Cardiac muscle cell (in vitro differentiated cells and primary cell): ENCODE measurements at regions not wholly inside any gene's neighbourhood (a gene's known extent, or its start where the extent isn't known, plus 50 kb on each side); places are given as distances from the start of the nearest gene placed in this dataset.

Experiments
- DNase-seq, 2 donors: peaks; one replicate each; pipeline versions ENCODE4 v3.0.0 to v3.0.0-alpha.2; 2010 to 2017; ENCODE audit warnings: low read depth in 1 of 2, low spot score in 1 of 2
- H3K27ac ChIP-seq: fragments of 200-600 bp; sonication (generic); 2 replicates; pipeline ENCODE4 v1.5.1; 2016
- H3K27me3 ChIP-seq: fragments of 200-600 bp; sonication (generic); 2 replicates; pipeline ENCODE4 v1.6.0; 2016; ENCODE audit warnings: control low read depth
- H3K36me3 ChIP-seq: fragments of 200-600 bp; sonication (generic); 2 replicates; pipeline ENCODE4 v1.5.1; 2016; ENCODE audit warnings: control low read depth
- H3K4me1 ChIP-seq: fragments of 200-600 bp; sonication (generic); 2 replicates; pipeline ENCODE4 v1.8.1; 2017; ENCODE audit warnings: low read depth, mild to moderate bottlenecking, mixed run types
- H3K4me3 ChIP-seq: fragments of 200-600 bp; sonication (generic); 2 replicates; pipeline ENCODE4 v1.5.1; 2016; ENCODE audit warnings: mild to moderate bottlenecking
- H3K9me3 ChIP-seq: fragments of 200-600 bp; sonication (generic); 2 replicates; pipeline ENCODE4 v1.5.1; 2017; ENCODE audit warnings: low read depth, mild to moderate bottlenecking, control low read depth
- CTCF ChIP-seq: IDR thresholded peaks from 2 replicates; pipeline ENCODE4 v1.5.1; 2012; ENCODE audit warnings: low read depth, mild to moderate bottlenecking, low read length

DNA sequence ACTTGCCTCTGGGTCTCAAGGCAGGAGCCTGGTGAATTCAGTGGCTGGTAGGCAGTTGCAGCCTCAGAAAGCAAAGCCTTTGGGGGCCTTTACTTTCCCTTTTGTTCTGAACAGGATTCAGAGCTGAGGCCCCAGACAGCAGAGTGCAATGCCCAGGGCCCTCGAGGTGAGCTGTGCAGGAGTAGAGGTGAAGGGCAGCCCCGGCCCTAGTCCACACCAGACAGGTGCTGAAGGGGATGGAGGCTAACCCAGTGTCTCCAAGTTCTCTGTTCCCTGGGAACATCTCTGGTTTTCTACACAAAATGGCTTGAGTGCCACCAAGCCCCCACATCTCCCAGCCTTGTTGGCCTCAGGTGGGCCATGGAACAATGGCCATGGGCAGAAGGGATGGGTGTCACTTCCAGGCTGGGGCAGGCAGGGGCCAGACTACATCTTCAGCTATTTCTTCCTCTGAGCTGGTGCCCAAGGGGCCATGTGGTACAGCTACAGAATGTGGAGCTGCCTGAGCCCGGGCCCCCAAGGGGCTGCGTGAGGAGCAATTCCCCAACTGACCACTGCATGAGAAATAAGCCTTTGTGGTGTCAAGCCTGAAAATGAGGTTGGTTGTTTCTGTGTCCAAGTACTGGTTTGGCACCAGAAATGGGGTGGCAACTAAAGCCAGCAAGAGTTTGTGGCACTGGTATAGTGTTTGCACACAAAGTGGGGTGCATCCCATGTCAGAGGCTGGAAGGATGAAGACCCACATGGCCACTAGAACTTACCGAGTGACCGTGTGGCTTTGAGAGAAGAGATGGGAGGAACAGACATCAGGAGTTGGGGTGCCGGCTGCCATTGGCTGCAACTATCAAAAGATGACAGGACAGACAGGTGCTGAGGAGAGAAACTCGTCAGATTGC lies 57.8 kb downstream of the BARX1 start:
- no peak overlapping the region for H3K4me3 ChIP-seq
- H3K36me3 ChIP-seq, result no peaks in the 10 kb centered on the region
- DNase-seq, result no peak
- no peaks in the 10 kb centered on the region for H3K4me1 ChIP-seq
- no peak for TF ChIP-seq CTCF
- H3K27me3 ChIP-seq, result no peaks in the 10 kb centered on the region
- no peak overlapping the region for H3K27ac ChIP-seq
- H3K9me3 ChIP-seq, result no peaks in the 10 kb centered on the region

DNA sequence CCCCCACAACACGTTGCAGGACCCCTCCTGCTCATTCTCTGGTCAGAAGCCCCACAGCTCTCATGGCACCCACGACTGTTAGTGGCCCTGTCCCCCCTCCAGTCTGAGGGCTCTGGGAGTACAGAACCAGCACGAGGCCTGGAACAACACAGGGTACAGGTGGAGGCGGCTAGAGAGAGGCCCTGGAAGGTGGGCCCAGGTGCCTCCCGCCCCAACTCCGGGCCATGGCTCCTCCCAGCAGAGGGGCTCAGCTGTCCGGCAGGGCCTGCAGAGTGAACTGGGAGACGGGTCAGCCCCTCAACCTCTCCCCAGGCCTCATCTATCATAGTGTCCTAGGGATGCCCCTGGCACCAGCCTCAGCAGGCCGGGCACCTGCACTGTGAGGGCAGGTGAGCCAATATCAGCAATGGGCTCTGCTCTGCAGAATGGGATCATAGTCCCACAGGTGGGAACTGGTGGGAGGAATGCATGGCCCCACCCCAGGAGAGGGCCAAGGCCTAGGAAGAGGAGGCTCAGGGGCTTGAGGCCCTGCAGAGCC lies 58.6 kb downstream of the BARX1 start:
- DNase-seq, result no peak
- Histone ChIP-seq H3K9me3 (no peaks in the 10 kb centered on the region), H3K27me3 (no peaks in the 10 kb centered on the region), H3K36me3 (no peaks in the 10 kb centered on the region), H3K27ac (no peak overlapping the region), H3K4me3 (no peak overlapping the region), H3K4me1 (no peaks in the 10 kb centered on the region)
- no peak for TF ChIP-seq CTCF

DNA sequence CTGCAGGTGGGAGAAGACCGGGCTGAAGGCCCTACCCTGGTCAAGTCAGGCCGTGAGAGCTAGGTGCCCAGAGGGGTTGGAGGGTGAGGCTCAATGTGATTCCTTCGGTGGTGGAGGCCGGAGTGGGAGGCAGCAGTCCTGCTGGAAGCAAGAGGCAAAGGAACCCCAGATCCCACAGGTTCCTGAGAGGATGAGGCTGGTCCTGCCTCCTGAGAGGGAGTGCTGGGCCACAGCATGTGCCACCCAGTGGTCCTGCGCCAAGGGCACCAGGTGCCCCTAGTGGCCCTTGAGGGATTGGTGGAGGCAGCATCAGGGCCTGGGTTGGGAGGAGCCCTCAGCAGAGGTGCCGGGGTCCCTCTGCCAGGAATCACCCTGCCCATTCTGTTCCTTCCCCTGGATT lies 59.1 kb downstream of the BARX1 start:
- Histone ChIP-seq H3K36me3 (no peaks in the 10 kb centered on the region), H3K4me3 (no peak overlapping the region), H3K9me3 (no peaks in the 10 kb centered on the region), H3K27me3 (no peaks in the 10 kb centered on the region), H3K4me1 (no peaks in the 10 kb centered on the region), H3K27ac (no peak overlapping the region)
- TF ChIP-seq CTCF, result no peak
- DNase-seq, result no peak

DNA sequence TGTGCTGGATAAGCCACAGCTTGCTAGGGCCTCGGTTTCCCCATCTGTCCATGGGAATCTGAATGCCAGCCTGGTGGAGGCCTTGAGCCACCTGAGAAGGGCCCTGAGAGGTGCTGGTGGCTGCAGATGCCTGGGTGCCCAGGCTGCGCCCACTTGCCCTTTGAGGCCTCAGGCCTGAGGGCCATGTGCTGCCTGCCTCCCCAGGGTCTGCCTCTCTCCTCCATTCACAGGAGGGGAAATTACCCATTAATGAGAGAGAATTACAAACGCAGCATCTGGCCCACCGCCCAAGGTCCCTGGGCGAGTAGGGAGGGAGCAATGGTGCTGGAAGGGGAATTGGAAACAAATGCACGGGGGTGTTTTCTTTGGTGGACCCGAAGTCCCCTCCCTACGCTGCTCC lies 59.6 kb downstream of the BARX1 start:
- Histone ChIP-seq H3K27me3 (no peaks in the 10 kb centered on the region), H3K4me1 (no peaks in the 10 kb centered on the region), H3K36me3 (no peaks in the 10 kb centered on the region), H3K4me3 (no peak overlapping the region), H3K9me3 (no peaks in the 10 kb centered on the region), H3K27ac (no peak overlapping the region)
- DNase-seq, result no peak
- no peak for TF ChIP-seq CTCF

DNA sequence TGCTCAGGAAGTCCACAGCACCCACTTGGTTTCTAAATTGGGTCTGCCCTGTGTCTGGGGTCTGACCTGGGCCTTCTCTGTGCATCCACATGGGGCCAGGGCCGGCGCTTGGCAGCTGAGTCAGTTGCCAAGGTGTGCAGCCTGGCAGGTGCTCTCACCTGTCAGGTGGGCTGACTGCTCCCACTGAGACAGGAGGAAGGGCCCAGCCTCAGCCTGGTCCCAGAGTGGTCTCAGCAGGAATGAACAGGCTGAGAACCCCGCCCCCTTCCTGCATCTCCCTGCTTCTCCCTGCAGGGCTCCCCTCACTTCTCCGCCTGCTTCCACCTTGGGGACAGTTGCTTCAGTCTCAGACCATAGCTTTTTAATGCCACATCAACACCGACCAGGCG lies 60.5 kb downstream of the BARX1 start:
- H3K4me3 ChIP-seq, result no peak overlapping the region
- no peak overlapping the region for H3K27ac ChIP-seq
- no peaks in the 10 kb centered on the region for H3K4me1 ChIP-seq
- no peaks in the 10 kb centered on the region for H3K36me3 ChIP-seq
- no peaks in the 10 kb centered on the region for H3K27me3 ChIP-seq
- no peaks in the 10 kb centered on the region for H3K9me3 ChIP-seq
- no peak for TF ChIP-seq CTCF
- no peak for DNase-seq
